ENCODE measurements at regions not wholly inside any gene's neighbourhood (a gene's known extent, or its start where the extent isn't known, plus 50 kb on each side); places are given as distances from the start of the nearest gene placed in this dataset.

- no peak for TF ChIP-seq POLR2A (IDR thresholded peaks at IDR 0.05)
- TF ChIP-seq EP300 (IDR thresholded peaks at IDR 0.05) = no peak
- TF ChIP-seq, protein P1, sequence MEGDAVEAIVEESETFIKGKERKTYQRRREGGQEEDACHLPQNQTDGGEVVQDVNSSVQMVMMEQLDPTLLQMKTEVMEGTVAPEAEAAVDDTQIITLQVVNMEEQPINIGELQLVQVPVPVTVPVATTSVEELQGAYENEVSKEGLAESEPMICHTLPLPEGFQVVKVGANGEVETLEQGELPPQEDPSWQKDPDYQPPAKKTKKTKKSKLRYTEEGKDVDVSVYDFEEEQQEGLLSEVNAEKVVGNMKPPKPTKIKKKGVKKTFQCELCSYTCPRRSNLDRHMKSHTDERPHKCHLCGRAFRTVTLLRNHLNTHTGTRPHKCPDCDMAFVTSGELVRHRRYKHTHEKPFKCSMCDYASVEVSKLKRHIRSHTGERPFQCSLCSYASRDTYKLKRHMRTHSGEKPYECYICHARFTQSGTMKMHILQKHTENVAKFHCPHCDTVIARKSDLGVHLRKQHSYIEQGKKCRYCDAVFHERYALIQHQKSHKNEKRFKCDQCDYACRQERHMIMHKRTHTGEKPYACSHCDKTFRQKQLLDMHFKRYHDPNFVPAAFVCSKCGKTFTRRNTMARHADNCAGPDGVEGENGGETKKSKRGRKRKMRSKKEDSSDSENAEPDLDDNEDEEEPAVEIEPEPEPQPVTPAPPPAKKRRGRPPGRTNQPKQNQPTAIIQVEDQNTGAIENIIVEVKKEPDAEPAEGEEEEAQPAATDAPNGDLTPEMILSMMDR (IDR thresholded peaks at IDR 0.05) = no peak
- Histone ChIP-seq H3K27me3 (no peaks in the 10 kb centered on the region), H3K4me3 (no peak overlapping the region), H3K9me3 (no peaks in the 10 kb centered on the region), H3K4me1 (ENCODE audit: insufficient read depth) (no peaks in the 10 kb centered on the region), H3K36me3 (no peaks in the 10 kb centered on the region), H3K27ac (no peak overlapping the region)
- DNase-seq = no peak
- 41 to 62% (median 61%) methylated on average over 3 of the region's 3 CpGs for WGBS, 3 donors
- intact Hi-C loops (cut with DNase I) = loop anchor here in 1 of 4 donors (10.0 kb wide), 1 partner anchor 157 kb away; no protein-coding TSS in a partner anchor
Measured at GRCh38 chr13:33711436-33711835, 106.5 kb upstream of the RFC3 start.

DNA sequence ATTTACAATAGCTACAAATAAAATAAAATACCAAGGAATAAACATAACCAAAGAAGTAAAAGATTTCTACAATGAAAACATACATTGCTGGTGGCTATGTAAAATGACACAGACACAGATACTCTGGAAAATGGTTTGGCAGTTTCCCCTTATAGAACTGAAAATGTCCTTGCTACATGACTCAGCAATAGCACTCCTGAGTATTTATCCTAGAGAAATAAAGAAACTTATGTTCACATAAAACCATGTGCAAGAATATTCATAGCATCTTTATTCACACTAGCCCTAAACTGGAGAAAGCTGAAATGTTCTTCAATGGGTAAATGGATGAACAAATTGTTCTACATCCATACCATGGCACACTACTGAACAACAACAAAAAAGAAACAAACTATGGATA is 100.2 kb upstream of the RFC3 start:
- Histone ChIP-seq H3K27ac (no peak overlapping the region), H3K4me3 (no peak overlapping the region), H3K27me3 (no peaks in the 10 kb centered on the region), H3K4me1 (ENCODE audit: insufficient read depth) (no peaks in the 10 kb centered on the region), H3K36me3 (no peaks in the 10 kb centered on the region), H3K9me3 (no peaks in the 10 kb centered on the region)
- DNase-seq = no peak
- TF ChIP-seq POLR2A (IDR thresholded peaks at IDR 0.05) (no peak), EP300 (IDR thresholded peaks at IDR 0.05) (no peak)
- TF ChIP-seq, protein P1 (IDR thresholded peaks at IDR 0.05) = no peak
- intact Hi-C loops (cut with DNase I) = loop anchor here in 1 of 4 donors (10.0 kb wide), 1 partner anchor 163 kb away; no protein-coding TSS in a partner anchor

DNA sequence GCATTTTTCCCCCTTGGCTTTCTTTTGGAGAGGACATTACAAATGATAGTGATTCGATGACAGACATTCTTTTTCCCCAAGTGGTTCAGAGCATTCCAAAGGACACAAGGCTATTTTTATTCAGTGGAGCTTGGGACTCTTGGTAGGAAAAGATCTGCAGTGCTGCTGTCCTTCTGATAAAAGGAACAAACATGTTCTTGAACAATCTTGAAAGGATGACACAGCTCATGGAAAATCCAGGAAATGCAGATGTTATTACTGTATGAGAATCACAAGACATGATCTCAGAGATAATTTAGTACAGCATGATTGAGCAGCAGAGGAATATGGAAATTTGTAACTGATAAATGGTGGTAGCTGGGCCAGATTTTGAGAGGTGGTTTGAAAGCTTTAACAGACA is 96.2 kb upstream of the RFC3 start:
- no peaks in the 10 kb centered on the region for H3K36me3 ChIP-seq
- H3K27me3 ChIP-seq = no peaks in the 10 kb centered on the region
- intact Hi-C loops (cut with DNase I) = loop anchor here in 3 of 4 donors (5.0 to 10.0 kb wide), 4 partner anchors 79 to 497 kb away; no protein-coding TSS in a partner anchor
- H3K4me1 ChIP-seq (ENCODE audit: insufficient read depth) = no peaks in the 10 kb centered on the region
- DNase-seq = no peak
- no peak overlapping the region for H3K4me3 ChIP-seq
- TF ChIP-seq EP300 (IDR thresholded peaks at IDR 0.05) = no peak
- TF ChIP-seq, protein P1 (IDR thresholded peaks at IDR 0.05) = no peak
- TF ChIP-seq POLR2A (IDR thresholded peaks at IDR 0.05) = no peak
- WGBS, 3 donors = 17 to 38% (median 32%) methylated on average over 1 of the region's 1 CpG
- H3K27ac ChIP-seq = no peak overlapping the region
- no peaks in the 10 kb centered on the region for H3K9me3 ChIP-seq

DNA sequence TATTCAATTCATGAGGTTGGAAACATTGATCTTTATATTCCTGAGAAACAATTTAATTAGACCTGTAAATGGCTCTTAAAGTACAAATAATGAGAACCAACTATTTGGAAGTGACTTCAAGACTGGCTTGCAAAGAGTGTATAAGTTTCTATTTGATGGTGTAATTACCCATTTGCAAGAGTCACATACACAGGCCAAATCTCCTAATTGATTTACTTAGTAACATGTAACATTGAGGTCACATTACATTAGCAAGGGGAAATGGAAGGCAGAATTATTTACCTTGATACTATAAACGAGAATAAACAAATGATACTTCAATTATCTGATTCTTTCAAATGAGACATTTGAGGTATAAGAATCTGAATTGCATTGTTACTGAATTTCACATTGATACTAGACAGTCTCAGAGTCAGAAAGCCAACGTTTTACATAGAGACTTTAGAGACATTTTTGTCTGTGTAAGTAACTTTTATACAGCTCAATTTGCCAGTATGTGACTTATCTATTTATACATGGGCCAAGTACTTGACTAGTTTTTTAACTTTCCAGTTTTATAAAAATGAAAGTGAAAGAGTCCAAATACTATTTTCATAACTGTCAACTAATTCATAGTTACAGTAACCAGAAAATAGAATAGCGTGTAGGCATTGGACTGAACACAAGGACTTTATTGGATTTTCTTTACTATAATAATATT is 95.6 kb upstream of the RFC3 start:
- WGBS, 3 donors = 17 to 20% (median 20%) methylated on average over 3 of the region's 3 CpGs
- H3K27ac ChIP-seq = peak overlapping the region in 1 of 2 donors; percentile 16
- no peaks in the 10 kb centered on the region for H3K27me3 ChIP-seq
- H3K36me3 ChIP-seq = no peaks in the 10 kb centered on the region
- no peaks in the 10 kb centered on the region for H3K4me1 ChIP-seq (ENCODE audit: insufficient read depth)
- DNase-seq = no peak
- intact Hi-C loops (cut with DNase I) = loop anchor here in 3 of 4 donors (5.0 to 10.0 kb wide), 4 partner anchors 80 to 498 kb away; no protein-coding TSS in a partner anchor
- H3K9me3 ChIP-seq = no peaks in the 10 kb centered on the region
- TF ChIP-seq EP300 (IDR thresholded peaks at IDR 0.05) (no peak), POLR2A (IDR thresholded peaks at IDR 0.05) (no peak)
- H3K4me3 ChIP-seq = no peak overlapping the region

- H3K36me3 ChIP-seq = no peaks in the 10 kb centered on the region
- H3K27me3 ChIP-seq = no peaks in the 10 kb centered on the region
- DNase-seq = no peak
- H3K27ac ChIP-seq = peak overlapping the region in 1 of 2 donors; percentile 16
- peaks cover 1% of the 10 kb centered on the region for H3K4me1 ChIP-seq (ENCODE audit: insufficient read depth)
- H3K9me3 ChIP-seq = no peaks in the 10 kb centered on the region
- TF ChIP-seq EP300 (IDR thresholded peaks at IDR 0.05) (no peak), POLR2A (IDR thresholded peaks at IDR 0.05) (no peak)
- TF ChIP-seq, protein P1 (IDR thresholded peaks at IDR 0.05) = no peak
- no peak overlapping the region for H3K4me3 ChIP-seq
- intact Hi-C loops (cut with DNase I) = loop anchor here in 3 of 4 donors (5.0 to 10.0 kb wide), 4 partner anchors 81 to 499 kb away; no protein-coding TSS in a partner anchor
Measured at GRCh38 chr13:33723365-33723764, 94.6 kb upstream of the RFC3 start.

All from ovary (tissue), 7 donors.